Glutamatergic neuron (in vitro differentiated cells): ENCODE measurements at regions not wholly inside any gene's neighbourhood (a gene's known extent, or its start where the extent isn't known, plus 50 kb on each side); places are given as distances from the start of the nearest gene placed in this dataset.

ENCODE experiments used
- DNase-seq: peaks from one replicate; pipeline ENCODE4 v3.0.0; 2022
- H3K27ac Mint-ChIP-seq: one replicate; pipeline ENCODE4 v1.8.0; 2020; ENCODE audit warnings: mild to moderate bottlenecking, mixed read lengths, inconsistent platforms; ENCODE audit not compliant: unreplicated experiment
- H3K27me3 Mint-ChIP-seq: one replicate; pipeline ENCODE4 v1.8.0; 2020; ENCODE audit warnings: mild to moderate bottlenecking, moderate library complexity, mixed read lengths, inconsistent platforms; ENCODE audit not compliant: unreplicated experiment
- H3K36me3 Mint-ChIP-seq: one replicate; pipeline ENCODE4 v1.8.0; 2020; ENCODE audit warnings: mild to moderate bottlenecking, mixed read lengths, inconsistent platforms; ENCODE audit not compliant: unreplicated experiment
- H3K4me1 Mint-ChIP-seq: one replicate; pipeline ENCODE4 v1.8.0; 2020; ENCODE audit warnings: mild to moderate bottlenecking, low read depth, mixed read lengths, inconsistent platforms; ENCODE audit not compliant: unreplicated experiment
- H3K4me3 Mint-ChIP-seq: one replicate; pipeline ENCODE4 v1.8.0; 2020; ENCODE audit warnings: mild to moderate bottlenecking, mixed read lengths, inconsistent platforms; ENCODE audit not compliant: unreplicated experiment
- H3K9me3 Mint-ChIP-seq: one replicate; pipeline ENCODE4 v1.8.0; 2020; ENCODE audit warnings: mild to moderate bottlenecking, moderate library complexity, mixed read lengths, inconsistent platforms; ENCODE audit not compliant: unreplicated experiment
- CTCF ChIP-seq: fragments of 200-600 bp; sonication (generic); IDR thresholded peaks from one replicate; pipeline ENCODE4 v1.5.0; 2021; ENCODE audit not compliant: partially characterized antibody, unreplicated experiment

GRCh38 chr20:43837856-43838702 lies 76.6 kb upstream of the TOX2 start:
- H3K4me1 Mint-ChIP-seq: no peaks in the 10 kb centered on the region
- DNase-seq: no peak
- TF ChIP-seq CTCF: no peak

GRCh38 chr20:43836790-43837189 lies 77.9 kb upstream of the TOX2 start:
- Mint-ChIP-seq H3K27ac (no peak overlapping the region), H3K4me1 (no peaks in the 10 kb centered on the region), H3K9me3 (peaks cover 2% of the 10 kb centered on the region), H3K36me3 (no peaks in the 10 kb centered on the region), H3K27me3 (peaks cover 9% of the 10 kb centered on the region), H3K4me3 (no peak overlapping the region)
- no peak for TF ChIP-seq CTCF
- DNase-seq: no peak

More at GRCh38 chr20:43837856-43838702, 76.6 kb upstream of the TOX2 start:
- peaks cover 6% of the 10 kb centered on the region for H3K27me3 Mint-ChIP-seq
- H3K36me3 Mint-ChIP-seq: no peaks in the 10 kb centered on the region
- peak overlapping the region; percentile 34 for H3K27ac Mint-ChIP-seq
- peaks cover 2% of the 10 kb centered on the region for H3K9me3 Mint-ChIP-seq
- no peak overlapping the region for H3K4me3 Mint-ChIP-seq

GRCh38 chr20:43835944-43836508 lies 78.6 kb upstream of the TOX2 start:
- H3K36me3 Mint-ChIP-seq: no peaks in the 10 kb centered on the region
- no peak overlapping the region for H3K27ac Mint-ChIP-seq
- no peak for TF ChIP-seq CTCF
- H3K27me3 Mint-ChIP-seq: peaks cover 9% of the 10 kb centered on the region
- no peaks in the 10 kb centered on the region for H3K4me1 Mint-ChIP-seq
- DNase-seq: no peak
- peaks cover 2% of the 10 kb centered on the region for H3K9me3 Mint-ChIP-seq
- no peak overlapping the region for H3K4me3 Mint-ChIP-seq

GRCh38 chr20:43833511-43834395 lies 80.9 kb upstream of the TOX2 start:
- Mint-ChIP-seq H3K27me3 (peaks cover 9% of the 10 kb centered on the region), H3K27ac (no peak overlapping the region), H3K4me3 (no peak overlapping the region), H3K9me3 (no peaks in the 10 kb centered on the region), H3K4me1 (no peaks in the 10 kb centered on the region), H3K36me3 (no peaks in the 10 kb centered on the region)
- DNase-seq: no peak
- TF ChIP-seq CTCF: no peak
